HG02763 (cell line): ENCODE measurements at regions not wholly inside any gene's neighbourhood (a gene's known extent, or its start where the extent isn't known, plus 50 kb on each side); places are given as distances from the start of the nearest gene placed in this dataset.
A peak's percentile ranks its signal among the peaks of the same experiment; 100 is the strongest.

Source experiments
- ATAC-seq: cut with Tn5 transposase; IDR thresholded peaks from one replicate; pipeline ENCODE4 v1.9.1; 2021; ENCODE audit warnings: mild to moderate bottlenecking, moderate library complexity; ENCODE audit not compliant: unreplicated experiment

DNA sequence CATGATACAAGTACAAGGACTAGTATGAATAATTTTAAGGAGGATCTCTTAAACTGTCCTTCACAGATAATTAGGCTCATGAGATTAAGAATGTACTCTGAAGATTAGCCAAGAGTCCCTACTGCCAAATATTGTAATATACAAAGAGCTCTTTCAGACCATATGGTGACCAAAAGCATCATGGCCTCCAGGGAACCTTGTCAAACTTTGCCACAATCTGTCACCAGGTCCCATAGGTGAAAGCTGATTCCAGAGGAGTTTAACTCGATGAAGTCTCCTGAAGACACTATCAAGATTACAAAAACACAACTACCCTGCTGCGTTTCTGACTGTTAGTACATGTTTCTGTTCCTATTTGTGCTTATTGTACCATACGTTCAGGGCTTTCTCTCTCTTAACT is 395.4 kb upstream of the ITGA1 start:
- ATAC-seq, result no peak

DNA sequence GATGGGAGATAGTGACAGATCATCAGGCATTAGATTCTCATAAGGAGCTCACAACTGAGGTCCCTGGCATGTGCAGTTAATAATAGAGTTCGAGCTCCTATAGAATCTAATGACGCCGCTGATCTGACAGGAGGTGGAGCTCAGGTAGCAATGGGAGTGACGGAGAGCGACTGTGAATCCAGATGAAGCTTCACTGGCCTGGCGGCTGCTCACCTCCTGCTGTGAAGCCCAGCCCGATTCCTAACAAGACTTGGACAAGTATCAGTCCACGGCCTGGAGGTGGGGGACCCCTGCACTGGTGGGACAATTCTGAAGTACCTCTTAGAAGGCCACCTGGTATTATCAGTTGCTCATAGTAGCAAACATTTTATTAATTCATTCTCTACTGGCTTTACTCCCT is 377.9 kb upstream of the ITGA1 start:
- ATAC-seq, result no peak

DNA sequence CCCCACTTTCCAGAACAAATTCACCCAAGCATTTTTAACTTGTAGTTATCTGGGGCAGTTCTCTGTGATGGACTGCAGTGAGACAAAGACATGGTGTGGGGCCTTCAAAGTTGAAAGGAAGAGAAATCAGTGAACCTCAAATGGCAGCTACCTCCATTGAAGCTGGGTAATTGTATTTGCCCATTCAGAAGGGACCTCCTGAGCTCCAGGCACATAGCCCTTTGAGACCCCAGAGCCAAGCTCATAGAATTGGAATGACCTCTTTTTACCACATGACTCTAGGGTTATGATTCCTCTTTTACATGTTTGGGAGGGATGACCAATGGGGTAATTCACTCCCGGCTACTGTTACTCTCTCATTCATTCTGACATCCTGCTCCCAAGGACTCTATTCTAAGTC is 368.4 kb upstream of the ITGA1 start:
- ATAC-seq, result no peak

- ATAC-seq, result no peak
Measured at GRCh38 chr5:52427615-52428014, 360.1 kb upstream of the ITGA1 start.

DNA sequence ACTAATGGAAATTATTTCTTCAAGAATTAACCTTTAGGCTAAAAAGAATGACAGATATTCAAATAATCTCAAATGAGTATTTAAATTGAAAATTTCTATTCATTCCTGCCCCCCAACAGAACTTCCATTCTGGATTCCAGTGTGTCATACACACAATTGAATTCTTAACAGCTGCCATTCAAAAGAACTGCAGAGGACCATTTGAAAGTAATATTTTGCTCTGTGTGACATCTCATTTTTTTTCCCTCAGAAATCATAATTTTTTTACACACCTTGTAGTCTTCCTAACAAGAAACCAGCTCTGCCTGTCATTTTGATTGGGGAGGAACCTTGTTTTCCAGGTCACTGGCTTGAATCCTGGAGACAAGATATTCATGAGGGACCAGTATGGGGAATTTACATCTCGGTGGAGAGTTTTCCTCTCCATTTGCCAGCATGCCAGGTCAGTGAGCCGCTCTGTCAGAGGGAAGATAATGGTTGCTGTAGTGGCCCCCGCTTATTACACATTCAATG is 358.7 kb upstream of the ITGA1 start:
- ATAC-seq, result no peak

DNA sequence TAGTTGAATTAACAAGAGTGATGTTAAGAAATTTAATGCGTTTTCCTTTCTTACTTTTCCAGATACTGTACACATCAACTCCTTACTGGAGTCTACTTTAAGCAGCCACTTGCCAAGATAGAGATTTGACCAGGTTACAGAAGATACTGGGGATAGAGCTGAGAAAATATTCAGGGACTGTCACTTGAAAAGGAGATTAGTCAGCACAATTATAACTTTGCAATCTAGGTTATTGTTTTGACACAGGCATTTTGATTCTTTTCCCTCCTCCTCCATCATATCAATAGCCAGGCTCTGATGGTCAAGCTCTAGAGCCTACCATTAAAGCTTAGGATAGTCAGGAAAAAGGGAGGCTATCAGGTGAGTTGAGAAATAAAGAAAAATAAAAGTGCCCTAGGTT is 345.9 kb upstream of the ITGA1 start:
- ATAC-seq, result no peak

- ATAC-seq, result no peak
Measured at GRCh38 chr5:52443187-52443586, 344.5 kb upstream of the ITGA1 start.

DNA sequence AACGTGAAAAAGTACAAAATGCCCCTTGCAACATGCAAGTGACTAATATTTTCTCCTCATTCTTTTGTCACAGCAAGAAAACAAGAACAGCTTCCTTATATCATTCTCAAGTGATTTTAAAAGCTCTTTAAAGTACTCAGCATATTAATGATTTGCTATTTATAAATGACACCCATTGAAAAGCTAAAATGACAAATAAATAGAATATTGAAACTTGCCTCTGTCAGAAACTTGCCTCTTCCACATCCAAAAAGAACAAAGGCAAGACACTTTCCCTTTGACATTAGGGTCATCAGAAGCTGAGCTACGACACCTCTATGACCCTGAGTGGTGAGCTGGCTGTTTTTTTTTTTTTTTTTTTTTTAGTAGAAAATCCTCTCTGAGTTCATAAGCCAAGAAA is 339.6 kb upstream of the ITGA1 start:
- no peak for ATAC-seq

GRCh38 chr5:52449516-52449915 is 338.2 kb upstream of the ITGA1 start:
- ATAC-seq, result no peak

- ATAC-seq, result no peak
Measured at GRCh38 chr5:52452098-52452497, 335.6 kb upstream of the ITGA1 start.

DNA sequence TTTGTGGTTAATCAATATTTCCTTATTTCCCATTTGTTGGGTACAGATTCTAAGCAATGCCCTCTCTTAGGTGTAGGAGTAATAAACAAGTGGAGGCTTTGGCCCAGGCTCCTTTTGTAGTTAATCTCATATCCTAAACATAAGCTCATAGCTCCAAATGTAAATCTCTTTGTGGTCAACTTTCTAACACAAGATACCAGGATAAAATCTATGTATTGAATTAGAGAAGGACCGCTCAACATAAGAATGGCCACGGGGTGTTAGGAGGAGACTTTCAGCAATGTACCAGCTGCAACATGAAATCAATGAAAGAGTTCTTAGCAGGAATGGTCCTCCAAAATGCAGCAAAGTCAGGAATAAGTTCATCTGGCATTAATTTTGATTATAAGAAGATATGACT is 334.5 kb upstream of the ITGA1 start:
- ATAC-seq, result no peak

DNA sequence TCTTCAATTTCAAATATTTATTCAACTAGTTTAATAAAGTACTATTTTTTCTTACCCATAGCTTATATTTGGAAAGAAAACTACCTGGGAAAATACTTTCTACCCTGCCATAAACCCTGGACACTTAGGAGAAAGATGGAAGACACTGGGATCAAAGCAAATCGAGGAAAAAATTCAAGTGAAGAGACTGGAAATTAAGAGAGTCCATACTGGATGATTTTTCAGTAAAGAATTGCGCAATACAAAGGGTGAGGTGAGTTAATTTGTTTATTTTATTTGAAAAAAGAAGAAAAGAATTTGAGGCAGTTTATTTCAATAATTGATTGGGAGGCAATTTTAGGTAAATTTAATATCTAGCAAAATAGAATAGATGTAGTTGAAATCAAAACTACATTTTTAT is 331.8 kb upstream of the ITGA1 start:
- no peak for ATAC-seq

- ATAC-seq, result no peak
Measured at GRCh38 chr5:52457810-52458209, 329.9 kb upstream of the ITGA1 start.

GRCh38 chr5:52466113-52466512 is 321.6 kb upstream of the ITGA1 start:
- no peak for ATAC-seq

DNA sequence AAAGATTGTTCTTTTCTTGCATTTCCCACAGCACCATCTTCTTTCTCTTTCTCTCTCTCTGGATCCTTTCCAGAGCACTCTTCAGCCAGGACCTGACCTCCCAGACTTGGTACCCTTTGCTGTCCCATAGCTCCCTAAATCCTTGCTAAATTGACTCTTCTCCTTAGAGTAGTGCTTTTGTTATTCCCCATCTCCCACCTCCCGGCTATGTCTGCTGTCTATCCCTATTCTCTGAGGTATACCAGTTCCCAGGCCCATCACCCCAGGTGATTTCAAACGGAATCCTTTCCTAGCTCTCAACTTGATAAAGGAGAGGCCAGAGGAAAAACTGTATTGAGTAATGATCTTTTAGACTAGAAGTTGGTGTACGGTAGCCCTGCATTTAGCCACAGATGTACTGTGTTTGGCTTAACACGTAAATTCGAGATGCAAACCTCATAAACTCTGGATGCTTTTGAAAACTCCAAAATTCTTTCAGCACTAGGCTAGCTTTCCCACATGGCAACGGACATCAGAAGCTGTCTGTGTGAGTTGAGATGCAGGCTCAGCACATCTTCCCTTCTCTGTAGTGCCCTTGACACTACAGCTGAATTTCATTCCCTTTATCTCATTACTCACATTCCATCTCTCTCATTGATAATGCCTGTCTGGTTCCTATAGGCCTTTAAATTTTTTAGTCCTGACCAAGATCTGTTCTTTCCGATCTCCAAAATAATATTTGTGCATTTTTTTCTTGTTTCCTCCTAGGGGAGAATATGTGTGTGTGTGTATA is 320.8 kb upstream of the ITGA1 start:
- no peak for ATAC-seq

DNA sequence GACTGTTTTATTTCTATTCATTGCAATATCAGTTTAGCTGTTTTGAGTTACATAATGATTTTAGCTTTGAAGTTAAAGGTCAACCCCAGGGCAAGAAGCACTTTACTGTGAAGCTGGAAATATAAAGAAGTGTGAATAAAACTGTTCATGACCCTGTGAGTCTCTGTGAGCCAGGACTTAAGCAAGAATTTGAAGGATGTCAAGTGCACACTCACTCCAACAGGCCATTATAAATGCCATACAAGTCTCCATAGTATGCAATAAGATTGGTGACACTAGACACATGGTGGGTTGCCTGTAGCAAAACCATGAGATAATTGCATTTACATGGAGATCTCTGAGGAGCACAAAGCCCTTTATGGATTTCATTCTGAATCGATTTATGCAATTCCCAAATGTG is 318.7 kb upstream of the ITGA1 start:
- no peak for ATAC-seq

GRCh38 chr5:52469420-52469819 is 318.3 kb upstream of the ITGA1 start:
- ATAC-seq, result peak; percentile 56

GRCh38 chr5:52469835-52470234 is 317.9 kb upstream of the ITGA1 start:
- no peak for ATAC-seq

GRCh38 chr5:52476346-52476745 is 311.4 kb upstream of the ITGA1 start:
- no peak for ATAC-seq

DNA sequence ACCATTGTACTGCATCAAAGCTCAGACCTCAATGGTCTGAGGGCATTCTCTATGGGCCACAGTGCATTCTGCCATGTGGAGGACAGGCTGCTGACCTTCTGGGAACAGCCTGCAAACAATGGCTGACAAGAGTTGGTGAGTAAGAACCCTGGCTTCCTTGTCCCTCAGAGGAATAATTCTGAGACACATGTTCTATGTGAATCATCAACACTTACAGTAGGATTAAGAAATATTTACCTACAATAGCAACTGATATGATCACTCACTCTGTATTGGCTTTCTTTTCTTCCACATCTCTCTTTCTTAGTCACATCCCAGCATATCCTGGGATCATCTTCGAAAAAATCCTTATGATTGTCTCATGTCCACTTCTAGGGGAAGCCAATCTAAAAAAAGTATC is 306.5 kb upstream of the ITGA1 start:
- ATAC-seq, result no peak

- ATAC-seq, result no peak
Measured at GRCh38 chr5:52481851-52482250, 305.9 kb upstream of the ITGA1 start.

GRCh38 chr5:52491071-52491787 is 296.5 kb upstream of the ITGA1 start:
- no peak for ATAC-seq
